SK-N-SH (cell line): ENCODE measurements at regions not wholly inside any gene's neighbourhood (a gene's known extent, or its start where the extent isn't known, plus 50 kb on each side); places are given as distances from the start of the nearest gene placed in this dataset.

Experiments
- CTCF ChIA-PET: fragments of 300-600, 350-600 bp; formaldehyde crosslinking; extraction: SDS; loops from one replicate; lab custom pipeline; 2021; lab: Yijun Ruan, JAX
- POLR2A ChIA-PET: fragments of 350-600 bp; sonication (Branson Sonifier 250); formaldehyde crosslinking; extraction: SDS; loops from one replicate; lab custom pipeline; 2020; ENCODE audit warnings: antibody characterized with exemption, inconsistent platforms; lab: Yijun Ruan, JAX
- DNase-seq: peaks from one replicate; pipeline ENCODE4 v3.0.0; 2012
- H2AFZ ChIP-seq: fragments of 200-600 bp; sonication (generic); 2 replicates; pipeline ENCODE4 v1.8.1; 2016; ENCODE audit warnings: antibody characterized with exemption, mild to moderate bottlenecking, low read depth
- H3F3A ChIP-seq: fragments of 200-600 bp; sonication (generic); replicated peaks from 2 replicates; pipeline ENCODE3; 2016; ENCODE audit warnings: antibody characterized with exemption, mild to moderate bottlenecking; ENCODE audit not compliant: insufficient read depth
- H3K27ac ChIP-seq, 2 experiments: fragments of 200-500 bp in 1 of 2; fragments of 200-600 bp in 1 of 2; sonication (Bioruptor generic) in 1 of 2; sonication (generic), shearing (Covaris generic) in 1 of 2; 2 replicates each; pipeline versions ENCODE4 v1.5.1 to v1.6.1; 2014 to 2016; ENCODE audit warnings: low read depth in 2 of 2, inconsistent platforms in 1 of 2, low read length in 1 of 2, mild to moderate bottlenecking in 1 of 2, mixed read lengths in 1 of 2
- H3K27me3 ChIP-seq: fragments of 200-600 bp; sonication (generic), shearing (Covaris generic); 2 replicates; pipeline ENCODE4 v1.6.1; 2016; ENCODE audit warnings: mixed run types; ENCODE audit not compliant: insufficient read depth
- H3K36me3 ChIP-seq, 2 experiments: fragments of 200-500 bp in 1 of 2; fragments of 200-600 bp in 1 of 2; sonication (Bioruptor generic) in 1 of 2; sonication (generic) in 1 of 2; replicated peaks in 1 of 2; 2 replicates each; pipeline versions ENCODE3 to v1.5.1; 2014 to 2016; ENCODE audit warnings: low read length in 1 of 2, mild to moderate bottlenecking in 1 of 2; ENCODE audit not compliant: insufficient read depth in 2 of 2, control insufficient read depth in 1 of 2
- H3K4me1 ChIP-seq, 2 experiments: fragments of 200-500 bp in 1 of 2; fragments of 200-600 bp in 1 of 2; sonication (Bioruptor generic) in 1 of 2; sonication (generic), shearing (Covaris generic) in 1 of 2; 2 replicates each; pipeline versions ENCODE4 v1.5.1 to v1.6.1; 2014 to 2016; ENCODE audit warnings: low read depth in 1 of 2, low read length in 1 of 2, mixed run types in 1 of 2; ENCODE audit not compliant: insufficient read depth in 2 of 2, control insufficient read depth in 1 of 2
- H3K4me2 ChIP-seq: fragments of 200-600 bp; sonication (generic), shearing (Covaris generic); 2 replicates; pipeline ENCODE4 v1.6.1; 2017; ENCODE audit warnings: mixed run types
- H3K4me3 ChIP-seq, 2 experiments: fragments of 200-500 bp in 1 of 2; fragments of 200-600 bp in 1 of 2; sonication (Bioruptor generic) in 1 of 2; sonication (generic), shearing (Covaris generic) in 1 of 2; 2 replicates each; pipeline versions ENCODE4 v1.5.1 to v1.8.1; 2014 to 2016; ENCODE audit warnings: low read depth in 2 of 2, inconsistent platforms in 1 of 2, low read length in 1 of 2, mild to moderate bottlenecking in 1 of 2, mixed read lengths in 1 of 2, moderate library complexity in 1 of 2
- H3K79me2 ChIP-seq: fragments of 200-600 bp; sonication (generic); 2 replicates; pipeline ENCODE4 v1.8.1; 2017; ENCODE audit warnings: mild to moderate bottlenecking; ENCODE audit not compliant: insufficient read depth
- H3K9ac ChIP-seq: fragments of 200-600 bp; sonication (generic); 2 replicates; pipeline ENCODE4 v1.6.1; 2017; ENCODE audit warnings: mixed run types
- H3K9me2 ChIP-seq: fragments of 200-600 bp; sonication (generic); 2 replicates; pipeline ENCODE4 v1.6.1; 2017; ENCODE audit warnings: mixed run types
- H3K9me3 ChIP-seq: fragments of 200-600 bp; sonication (generic); 2 replicates; pipeline ENCODE4 v1.6.1; 2017; ENCODE audit warnings: mixed run types, mild to moderate bottlenecking, moderate library complexity
- H4K20me1 ChIP-seq: fragments of 200-600 bp; sonication (generic); 2 replicates; pipeline ENCODE4 v1.6.1; 2017; ENCODE audit warnings: mild to moderate bottlenecking, mixed run types; ENCODE audit not compliant: insufficient read depth
- ELF1 ChIP-seq: IDR thresholded peaks from 2 replicates; pipeline ENCODE4 v1.4.0; 2012
- EZH2phosphoT487 ChIP-seq: fragments of 200-600 bp; sonication (generic); IDR thresholded peaks from 2 replicates; pipeline ENCODE4 v1.6.1; 2017; ENCODE audit warnings: low read depth, mixed run types, mild to moderate bottlenecking, antibody characterized with exemption, moderate library complexity, borderline replicate concordance
- FOXJ3 ChIP-seq: sonication (generic); formaldehyde crosslinking; IDR thresholded peaks from 2 replicates; pipeline ENCODE4 v1.5.1; 2020; ENCODE audit warnings: mild to moderate bottlenecking, missing genetic modification reagents
- GABPA ChIP-seq: IDR thresholded peaks from 2 replicates; pipeline ENCODE4 v1.4.0; 2012; ENCODE audit warnings: low read depth, mild to moderate bottlenecking
- GATA2 ChIP-seq: sonication (generic); formaldehyde crosslinking; IDR thresholded peaks from 2 replicates; pipeline ENCODE4 v1.5.0; 2020; ENCODE audit warnings: mild to moderate bottlenecking, missing genetic modification reagents
- IRF3 ChIP-seq: fragments of 150-350 bp; IDR thresholded peaks from 2 replicates; pipeline ENCODE4 v1.6.1; 2016; ENCODE audit warnings: mild to moderate bottlenecking, low read depth, low read length
- MXI1 ChIP-seq: IDR thresholded peaks from 2 replicates; pipeline ENCODE4 v1.6.1; 2012; ENCODE audit warnings: mild to moderate bottlenecking, low read depth, low read length, improper control_type of control experiment
- NRF1 ChIP-seq: IDR thresholded peaks from 2 replicates; pipeline ENCODE4 v1.6.1; 2012; ENCODE audit warnings: low read depth, mild to moderate bottlenecking, low read length
- POLR2AphosphoS5 ChIP-seq: IDR thresholded peaks from 2 replicates; pipeline ENCODE4 v1.6.1; 2012; ENCODE audit warnings: low read depth, low read length
- RFX5 ChIP-seq: IDR thresholded peaks from 2 replicates; pipeline ENCODE4 v1.6.1; 2012; ENCODE audit warnings: mild to moderate bottlenecking, improper control_type of control experiment, low read length
- RXRA ChIP-seq: IDR thresholded peaks from 2 replicates; pipeline ENCODE4 v1.4.0; 2012; ENCODE audit warnings: low read depth, mild to moderate bottlenecking, borderline replicate concordance
- SIN3A ChIP-seq: IDR thresholded peaks from 2 replicates; pipeline ENCODE4 v1.6.1; 2012; ENCODE audit warnings: low read depth, mild to moderate bottlenecking, low read length, moderate library complexity, borderline replicate concordance
- TAF1 ChIP-seq: IDR thresholded peaks from 2 replicates; pipeline ENCODE4 v1.6.1; 2012; ENCODE audit warnings: low read depth, mild to moderate bottlenecking, low read length, moderate library complexity, borderline replicate concordance
- TCF12 ChIP-seq: IDR thresholded peaks from 2 replicates; pipeline ENCODE4 v1.4.0; 2012
- TEAD4 ChIP-seq: IDR thresholded peaks from 2 replicates; pipeline ENCODE4 v1.4.0; 2012; ENCODE audit warnings: mild to moderate bottlenecking, borderline replicate concordance; ENCODE audit not compliant: insufficient read depth
- ZBTB33 ChIP-seq: IDR thresholded peaks from 2 replicates; pipeline ENCODE4 v1.4.0; 2012; ENCODE audit warnings: low read depth, borderline replicate concordance
- WGBS: methylation state at CpG from one replicate; pipeline ENCODE4 v1.1.6; 2017; ENCODE audit warnings: low lambda C conversion rate; 5-methylcytosine and 5-hydroxymethylcytosine counted together
- TF ChIP-seq, protein P1 (sequence below): fragments of 200-600 bp; sonication (generic); IDR thresholded peaks from 2 replicates; pipeline ENCODE4 v1.6.1; 2017; ENCODE audit warnings: antibody characterized with exemption, mild to moderate bottlenecking, moderate library complexity
- TF ChIP-seq, protein P2 (sequence below): fragments of 150-350 bp; IDR thresholded peaks from 2 replicates; pipeline ENCODE4 v1.6.1; 2017; ENCODE audit warnings: antibody characterized with exemption, low read length, low read depth, borderline replicate concordance

DNA sequence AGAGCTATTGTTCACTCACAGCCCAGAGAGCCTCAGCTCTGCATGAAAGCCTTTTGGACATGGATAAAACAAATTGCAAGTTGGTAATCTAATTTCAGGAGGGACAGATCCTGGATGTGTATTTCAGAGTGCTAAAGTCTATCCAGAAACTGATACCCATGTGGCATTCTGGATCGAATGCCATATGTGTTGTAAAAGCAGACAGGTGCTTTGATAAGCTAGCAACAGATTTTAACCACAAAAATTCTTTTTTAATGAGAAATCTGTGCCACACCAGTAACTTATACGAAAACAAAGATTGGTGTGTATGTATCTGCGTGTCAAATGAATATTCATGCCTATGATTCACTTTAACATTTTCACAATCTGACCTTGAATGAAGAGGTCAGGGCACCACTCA lies 936.6 kb upstream of the MAP3K7 start:
- Histone ChIP-seq H4K20me1 (no peaks in the 10 kb centered on the region), H3F3A (no peaks in the 10 kb centered on the region), H3K27ac (no peak overlapping the region), H2AFZ (no peak overlapping the region), H3K4me1 (no peaks in the 10 kb centered on the region), H3K4me2 (no peak overlapping the region), H3K9ac (no peak overlapping the region), H3K79me2 (no peaks in the 10 kb centered on the region), H3K4me3 (no peak overlapping the region), H3K9me3 (no peaks in the 10 kb centered on the region), H3K36me3 (no peaks in the 10 kb centered on the region), H3K27me3 (no peaks in the 10 kb centered on the region), H3K9me2 (no peaks in the 10 kb centered on the region)
- ChIA-PET POLR2A (no interaction called here), CTCF (no interaction called here)
- 1% methylated on average over 3 of the region's 3 CpGs for WGBS
- TF ChIP-seq NRF1 = no peak
- no peak for TF ChIP-seq EZH2phosphoT487
- TF ChIP-seq, protein P1, sequence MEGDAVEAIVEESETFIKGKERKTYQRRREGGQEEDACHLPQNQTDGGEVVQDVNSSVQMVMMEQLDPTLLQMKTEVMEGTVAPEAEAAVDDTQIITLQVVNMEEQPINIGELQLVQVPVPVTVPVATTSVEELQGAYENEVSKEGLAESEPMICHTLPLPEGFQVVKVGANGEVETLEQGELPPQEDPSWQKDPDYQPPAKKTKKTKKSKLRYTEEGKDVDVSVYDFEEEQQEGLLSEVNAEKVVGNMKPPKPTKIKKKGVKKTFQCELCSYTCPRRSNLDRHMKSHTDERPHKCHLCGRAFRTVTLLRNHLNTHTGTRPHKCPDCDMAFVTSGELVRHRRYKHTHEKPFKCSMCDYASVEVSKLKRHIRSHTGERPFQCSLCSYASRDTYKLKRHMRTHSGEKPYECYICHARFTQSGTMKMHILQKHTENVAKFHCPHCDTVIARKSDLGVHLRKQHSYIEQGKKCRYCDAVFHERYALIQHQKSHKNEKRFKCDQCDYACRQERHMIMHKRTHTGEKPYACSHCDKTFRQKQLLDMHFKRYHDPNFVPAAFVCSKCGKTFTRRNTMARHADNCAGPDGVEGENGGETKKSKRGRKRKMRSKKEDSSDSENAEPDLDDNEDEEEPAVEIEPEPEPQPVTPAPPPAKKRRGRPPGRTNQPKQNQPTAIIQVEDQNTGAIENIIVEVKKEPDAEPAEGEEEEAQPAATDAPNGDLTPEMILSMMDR = no peak
- no peak for TF ChIP-seq IRF3
- no peak for TF ChIP-seq TEAD4
- no peak for TF ChIP-seq RXRA
- TF ChIP-seq RFX5 = no peak
- no peak for TF ChIP-seq ZBTB33
- TF ChIP-seq TCF12 = no peak
- TF ChIP-seq SIN3A = no peak
- no peak for TF ChIP-seq GABPA
- TF ChIP-seq FOXJ3 (CRISPR knock-in tag) = no peak
- TF ChIP-seq POLR2AphosphoS5 = no peak
- TF ChIP-seq TAF1 = no peak
- no peak for TF ChIP-seq MXI1
- TF ChIP-seq ELF1 = no peak
- TF ChIP-seq, protein P2, sequence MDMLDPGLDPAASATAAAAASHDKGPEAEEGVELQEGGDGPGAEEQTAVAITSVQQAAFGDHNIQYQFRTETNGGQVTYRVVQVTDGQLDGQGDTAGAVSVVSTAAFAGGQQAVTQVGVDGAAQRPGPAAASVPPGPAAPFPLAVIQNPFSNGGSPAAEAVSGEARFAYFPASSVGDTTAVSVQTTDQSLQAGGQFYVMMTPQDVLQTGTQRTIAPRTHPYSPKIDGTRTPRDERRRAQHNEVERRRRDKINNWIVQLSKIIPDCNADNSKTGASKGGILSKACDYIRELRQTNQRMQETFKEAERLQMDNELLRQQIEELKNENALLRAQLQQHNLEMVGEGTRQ = no peak
- TF ChIP-seq GATA2 (CRISPR knock-in tag) = no peak
- DNase-seq = no peak
